Liver (tissue), 2 donors: ENCODE measurements at regions not wholly inside any gene's neighbourhood (a gene's known extent, or its start where the extent isn't known, plus 50 kb on each side); places are given as distances from the start of the nearest gene placed in this dataset.

ENCODE experiments used
- GABPA ChIP-seq, 2 donors: IDR thresholded peaks in 1 of 2; conservative IDR thresholded peaks in 1 of 2; 2 replicates each; pipeline ENCODE4 v1.6.1; 2016; ENCODE audit warnings: antibody characterized with exemption in 2 of 2, mild to moderate bottlenecking in 1 of 2, moderate library complexity in 1 of 2
- TAF1 ChIP-seq: conservative IDR thresholded peaks from 2 replicates; pipeline ENCODE4 v1.6.1; 2016; ENCODE audit warnings: antibody characterized with exemption, mild to moderate bottlenecking
- TF ChIP-seq, protein P1 (sequence below): IDR thresholded peaks from 2 replicates; pipeline ENCODE4 v1.6.1; 2016; ENCODE audit warnings: antibody characterized with exemption, mild to moderate bottlenecking
- donor health status: healthy.

DNA sequence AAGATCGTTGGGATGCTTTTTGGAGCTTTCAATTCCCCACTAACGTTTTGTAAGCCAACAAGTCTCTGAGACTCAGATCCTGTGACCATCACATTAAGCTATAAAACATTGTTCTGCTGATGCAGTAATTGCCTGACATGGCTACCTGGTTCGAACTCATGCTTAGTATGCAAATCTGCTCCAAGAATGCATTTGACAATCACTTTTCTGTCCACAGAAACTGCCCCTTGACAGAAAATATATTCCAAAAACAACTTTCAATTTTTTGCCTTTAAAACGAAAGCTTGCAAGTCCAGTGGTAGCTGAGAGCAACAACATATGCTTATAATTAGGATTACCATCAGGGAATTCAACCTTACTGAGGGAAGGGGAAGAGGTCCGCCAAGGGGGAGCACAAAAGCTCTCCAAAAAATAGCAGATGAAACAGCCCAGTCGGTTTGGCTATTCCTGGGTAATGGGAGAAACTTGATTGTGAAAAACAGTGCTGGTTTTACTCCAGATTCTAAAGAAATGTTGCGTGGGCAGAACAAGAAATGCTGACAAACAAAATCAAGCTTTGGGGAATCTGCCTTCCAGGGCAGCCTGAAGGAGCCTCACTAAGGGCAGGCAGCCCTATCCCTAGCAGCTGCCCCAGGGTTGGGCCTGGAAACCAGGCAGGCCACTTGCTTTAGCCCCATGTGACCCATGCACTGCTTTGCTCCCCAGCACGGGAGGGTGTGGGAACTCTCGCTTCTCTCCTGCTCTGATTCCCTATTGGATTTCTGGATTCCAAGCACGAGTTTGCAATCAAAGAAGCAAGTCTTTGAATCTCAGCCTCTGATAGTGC is 160.7 kb upstream of the LDB2 start:
- no peak for TF ChIP-seq TAF1
- TF ChIP-seq, protein P1, sequence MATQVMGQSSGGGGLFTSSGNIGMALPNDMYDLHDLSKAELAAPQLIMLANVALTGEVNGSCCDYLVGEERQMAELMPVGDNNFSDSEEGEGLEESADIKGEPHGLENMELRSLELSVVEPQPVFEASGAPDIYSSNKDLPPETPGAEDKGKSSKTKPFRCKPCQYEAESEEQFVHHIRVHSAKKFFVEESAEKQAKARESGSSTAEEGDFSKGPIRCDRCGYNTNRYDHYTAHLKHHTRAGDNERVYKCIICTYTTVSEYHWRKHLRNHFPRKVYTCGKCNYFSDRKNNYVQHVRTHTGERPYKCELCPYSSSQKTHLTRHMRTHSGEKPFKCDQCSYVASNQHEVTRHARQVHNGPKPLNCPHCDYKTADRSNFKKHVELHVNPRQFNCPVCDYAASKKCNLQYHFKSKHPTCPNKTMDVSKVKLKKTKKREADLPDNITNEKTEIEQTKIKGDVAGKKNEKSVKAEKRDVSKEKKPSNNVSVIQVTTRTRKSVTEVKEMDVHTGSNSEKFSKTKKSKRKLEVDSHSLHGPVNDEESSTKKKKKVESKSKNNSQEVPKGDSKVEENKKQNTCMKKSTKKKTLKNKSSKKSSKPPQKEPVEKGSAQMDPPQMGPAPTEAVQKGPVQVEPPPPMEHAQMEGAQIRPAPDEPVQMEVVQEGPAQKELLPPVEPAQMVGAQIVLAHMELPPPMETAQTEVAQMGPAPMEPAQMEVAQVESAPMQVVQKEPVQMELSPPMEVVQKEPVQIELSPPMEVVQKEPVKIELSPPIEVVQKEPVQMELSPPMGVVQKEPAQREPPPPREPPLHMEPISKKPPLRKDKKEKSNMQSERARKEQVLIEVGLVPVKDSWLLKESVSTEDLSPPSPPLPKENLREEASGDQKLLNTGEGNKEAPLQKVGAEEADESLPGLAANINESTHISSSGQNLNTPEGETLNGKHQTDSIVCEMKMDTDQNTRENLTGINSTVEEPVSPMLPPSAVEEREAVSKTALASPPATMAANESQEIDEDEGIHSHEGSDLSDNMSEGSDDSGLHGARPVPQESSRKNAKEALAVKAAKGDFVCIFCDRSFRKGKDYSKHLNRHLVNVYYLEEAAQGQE: no peak
- TF ChIP-seq GABPA (IDR thresholded peaks at IDR 0.05 in 1 of 2, conservative IDR thresholded peaks at IDR 0.05 in 1 of 2): no peak
